Endothelial cell of umbilical vein (primary cell): ENCODE measurements at regions not wholly inside any gene's neighbourhood (a gene's known extent, or its start where the extent isn't known, plus 50 kb on each side); places are given as distances from the start of the nearest gene placed in this dataset.

Experiments
- BruUV-seq: library from RNA; stranded (reverse); fragments of 400-500 nt; replicated peaks from 2 replicates; lab custom pipeline; 2021; lab: Mats Ljungman, UMichigan
- CTCF ChIA-PET: fragments of 300-600, 350-600 bp; sonication (Branson Sonifier 250); formaldehyde crosslinking; loops from one replicate; lab custom pipeline; 2021; ENCODE audit warnings: antibody characterized with exemption, inconsistent platforms; lab: Charles Lee
- POLR2A ChIA-PET: fragments of 300-600, 350-600 bp; sonication (Branson Sonifier 250); formaldehyde crosslinking; loops from one replicate; lab custom pipeline; 2021; ENCODE audit warnings: antibody characterized with exemption, inconsistent platforms; lab: Charles Lee
- DNase-seq: peaks from one replicate; pipeline ENCODE4 v3.0.0-alpha.2; 2011; ENCODE audit warnings: low read depth, low spot score
- FAIRE-seq: peaks from 2 replicates; lab custom pipeline; 2011; peaks lifted over from hg19 to GRCh38; lab: Jason Lieb, UNC
- H2AFZ ChIP-seq: 2 replicates; pipeline ENCODE4 v1.6.0; 2012; ENCODE audit warnings: low read depth, low read length, control low read depth, inconsistent platforms
- H3K27ac ChIP-seq: 2 replicates; pipeline ENCODE4 v1.5.1; 2011; ENCODE audit warnings: low read depth, mild to moderate bottlenecking, control low read depth, low read length, moderate library complexity; ENCODE audit not compliant: insufficient read depth
- H3K27me3 ChIP-seq, 2 experiments: 2 replicates each; pipeline versions ENCODE4 v1.6.0 to v1.6.1; 2011; ENCODE audit warnings: low read length in 2 of 2, mixed read lengths in 1 of 2; ENCODE audit not compliant: control insufficient read depth in 2 of 2, insufficient read depth in 2 of 2
- H3K36me3 ChIP-seq, 2 experiments: 2 replicates in 1 of 2; 3 replicates in 1 of 2; pipeline ENCODE4 v1.5.1; 2011; ENCODE audit warnings: low read length in 2 of 2, mild to moderate bottlenecking in 1 of 2, moderate library complexity in 1 of 2; ENCODE audit not compliant: control insufficient read depth in 2 of 2, insufficient read depth in 2 of 2; ENCODE audit errors: extremely low read depth in 1 of 2
- H3K4me1 ChIP-seq: 3 replicates; pipeline ENCODE4 v1.5.1; 2011; ENCODE audit warnings: mild to moderate bottlenecking, low read length; ENCODE audit not compliant: control insufficient read depth, insufficient read depth; ENCODE audit errors: extremely low read depth
- H3K4me2 ChIP-seq: 2 replicates; pipeline ENCODE4 v1.6.1; 2011; ENCODE audit warnings: low read length, control low read depth, mixed read lengths; ENCODE audit not compliant: insufficient read depth
- H3K4me3 ChIP-seq, 3 experiments: fragments of 200-600 bp in 1 of 3; sonication (generic), shearing (Covaris generic) in 1 of 3; replicated peaks in 1 of 3; 2 replicates each; pipeline ENCODE4 v1.5.1; 2011 to 2016; ENCODE audit warnings: control low read depth in 3 of 3, low read length in 3 of 3, mild to moderate bottlenecking in 2 of 3, inconsistent platforms in 1 of 3, low read depth in 1 of 3, moderate library complexity in 1 of 3; ENCODE audit not compliant: insufficient read depth in 1 of 3
- H3K79me2 ChIP-seq: 2 replicates; pipeline ENCODE4 v1.6.0; 2012; ENCODE audit warnings: low read length, inconsistent platforms; ENCODE audit not compliant: control insufficient read depth, insufficient read depth
- H3K9ac ChIP-seq: replicated peaks from 2 replicates; pipeline ENCODE3; 2011; ENCODE audit warnings: low read length, control low read depth; ENCODE audit not compliant: insufficient read depth; ENCODE audit errors: extremely low read depth
- H3K9me1 ChIP-seq: replicated peaks from 3 replicates; pipeline ENCODE4 v1.6.0; 2011; ENCODE audit warnings: mild to moderate bottlenecking, low read length; ENCODE audit not compliant: control insufficient read depth, insufficient read depth; ENCODE audit errors: extremely low read depth
- H3K9me3 ChIP-seq: replicated peaks from 2 replicates; pipeline ENCODE4 v1.5.1; 2012; ENCODE audit warnings: low read length, inconsistent platforms; ENCODE audit not compliant: control insufficient read depth, insufficient read depth
- H4K20me1 ChIP-seq: replicated peaks from 2 replicates; pipeline ENCODE3; 2011; ENCODE audit warnings: mild to moderate bottlenecking, low read length; ENCODE audit not compliant: control insufficient read depth, insufficient read depth; ENCODE audit errors: extremely low read depth
- EZH2 ChIP-seq: IDR thresholded peaks from 2 replicates; pipeline ENCODE4 v1.6.1; 2012; ENCODE audit warnings: borderline replicate concordance, low read depth, mild to moderate bottlenecking, moderate library complexity, low read length, inconsistent platforms; ENCODE audit not compliant: severe bottlenecking
- FOS ChIP-seq: IDR thresholded peaks from 2 replicates; pipeline ENCODE4 v1.6.1; 2011; ENCODE audit warnings: mild to moderate bottlenecking, low read length, moderate library complexity, borderline replicate concordance; ENCODE audit not compliant: insufficient read depth
- GATA2 ChIP-seq: IDR thresholded peaks from 2 replicates; pipeline ENCODE4 v1.7.0; 2011; ENCODE audit warnings: low read depth, mild to moderate bottlenecking, moderate library complexity, mixed read lengths, low read length; ENCODE audit not compliant: insufficient read length, insufficient read depth
- JUN ChIP-seq: IDR thresholded peaks from 2 replicates; pipeline ENCODE4 v1.6.1; 2011; ENCODE audit warnings: borderline replicate concordance, low read depth; ENCODE audit not compliant: insufficient read length, insufficient read depth
- MAX ChIP-seq: IDR thresholded peaks from 2 replicates; pipeline ENCODE4 v1.6.1; 2011; ENCODE audit not compliant: insufficient read depth, insufficient read length
- MYC ChIP-seq: IDR thresholded peaks from one replicate; pipeline ENCODE4 v1.6.1; 2011; ENCODE audit warnings: mild to moderate bottlenecking, low read depth, low read length
- POLR2A ChIP-seq: IDR thresholded peaks from 2 replicates; pipeline ENCODE4 v1.6.1; 2012; ENCODE audit warnings: low read depth, mild to moderate bottlenecking, control low read depth, low read length
- POLR2AphosphoS5 ChIP-seq: IDR thresholded peaks from 2 replicates; pipeline ENCODE4 v1.6.1; 2012; ENCODE audit warnings: low read depth, mild to moderate bottlenecking, control low read depth, low read length, moderate library complexity; ENCODE audit not compliant: insufficient read depth
- dilution Hi-C: fragments of 300-500 bp; cut with MboI; formaldehyde crosslinking; loops from one replicate; pipeline ENCODE4 v1.15.0; 2019; ENCODE audit warnings: low sequenced_read_pairs; ENCODE audit not compliant: extremely low pct_ligation_motif_present
- intact Hi-C: fragments of 100-400 bp; cut with micrococcal nuclease; formaldehyde crosslinking; loops from one replicate; pipeline ENCODE4 v1.10.0; 2022
- TF ChIP-seq, protein P1 (sequence below), 2 donors: IDR thresholded peaks; 1 replicate in 1 of 2; 2 replicates in 1 of 2; pipeline ENCODE4 v1.5.1; 2011; ENCODE audit warnings: low read length in 2 of 2, mild to moderate bottlenecking in 2 of 2, moderate library complexity in 2 of 2, control low read depth in 1 of 2, inconsistent platforms in 1 of 2, low read depth in 1 of 2; ENCODE audit not compliant: insufficient read depth in 1 of 2; ENCODE audit errors: extremely low read depth in 1 of 2

- no TSS peak for BruUV-seq
- CTCF ChIA-PET: no interaction called here
- H3K4me2 ChIP-seq: no peak overlapping the region
- H3K27ac ChIP-seq: no peak overlapping the region
- no peak for FAIRE-seq
- H3K9ac ChIP-seq: no peak overlapping the region
- no peaks in the 10 kb centered on the region for H3K9me1 ChIP-seq
- no peak for DNase-seq
- intact Hi-C loops (no loop called here), dilution Hi-C loops (no loop called here)
- H3K79me2 ChIP-seq: no peaks in the 10 kb centered on the region
- no peaks in the 10 kb centered on the region for H3K9me3 ChIP-seq
- H3K4me3 ChIP-seq: no peak overlapping the region
- TF ChIP-seq EZH2: no peak
- no peak for TF ChIP-seq MAX
- no peak for TF ChIP-seq JUN
- TF ChIP-seq, protein P1, sequence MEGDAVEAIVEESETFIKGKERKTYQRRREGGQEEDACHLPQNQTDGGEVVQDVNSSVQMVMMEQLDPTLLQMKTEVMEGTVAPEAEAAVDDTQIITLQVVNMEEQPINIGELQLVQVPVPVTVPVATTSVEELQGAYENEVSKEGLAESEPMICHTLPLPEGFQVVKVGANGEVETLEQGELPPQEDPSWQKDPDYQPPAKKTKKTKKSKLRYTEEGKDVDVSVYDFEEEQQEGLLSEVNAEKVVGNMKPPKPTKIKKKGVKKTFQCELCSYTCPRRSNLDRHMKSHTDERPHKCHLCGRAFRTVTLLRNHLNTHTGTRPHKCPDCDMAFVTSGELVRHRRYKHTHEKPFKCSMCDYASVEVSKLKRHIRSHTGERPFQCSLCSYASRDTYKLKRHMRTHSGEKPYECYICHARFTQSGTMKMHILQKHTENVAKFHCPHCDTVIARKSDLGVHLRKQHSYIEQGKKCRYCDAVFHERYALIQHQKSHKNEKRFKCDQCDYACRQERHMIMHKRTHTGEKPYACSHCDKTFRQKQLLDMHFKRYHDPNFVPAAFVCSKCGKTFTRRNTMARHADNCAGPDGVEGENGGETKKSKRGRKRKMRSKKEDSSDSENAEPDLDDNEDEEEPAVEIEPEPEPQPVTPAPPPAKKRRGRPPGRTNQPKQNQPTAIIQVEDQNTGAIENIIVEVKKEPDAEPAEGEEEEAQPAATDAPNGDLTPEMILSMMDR (IDR thresholded peaks at IDR 0.05; ENCODE audit: extremely low read depth in 1 of 2, insufficient read depth in 1 of 2, low read depth in 1 of 2, low read length in 2 of 2): no peak
- H3K27me3 ChIP-seq: peaks cover 0 to 6% of the 10 kb centered on the region in 2 experiments
- H3K36me3 ChIP-seq: no peaks in the 10 kb centered on the region
- POLR2A ChIA-PET: no interaction called here
- no peaks in the 10 kb centered on the region for H4K20me1 ChIP-seq
- H3K4me1 ChIP-seq: peaks cover 9% of the 10 kb centered on the region
- H2AFZ ChIP-seq: no peak overlapping the region
Observed at GRCh38 chr1:117691942-117692341, 86.1 kb downstream of the TENT5C start.

DNA sequence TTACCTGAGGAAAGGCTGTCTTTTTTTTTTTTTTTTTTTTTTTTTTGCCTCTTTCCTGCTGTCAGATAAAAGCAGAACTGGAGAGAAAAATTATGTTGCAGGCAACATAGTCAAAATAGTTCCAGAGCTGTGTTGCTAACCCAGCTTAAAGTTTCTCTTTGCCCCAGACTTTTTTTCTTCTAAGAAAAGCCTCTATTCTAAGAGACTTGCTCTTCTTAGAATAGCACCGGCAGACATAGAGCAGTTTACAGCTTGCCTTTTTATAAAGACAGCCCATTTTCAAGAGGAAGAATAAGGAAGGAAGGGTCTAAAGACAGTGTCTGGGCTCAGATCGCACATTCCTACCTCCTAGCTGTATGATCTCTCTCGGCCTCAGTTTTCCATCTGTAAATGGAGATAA, 88.7 kb downstream of the TENT5C start:
- H3K4me3 ChIP-seq: no peak overlapping the region
- no TSS peak for BruUV-seq
- H3K9ac ChIP-seq: no peak overlapping the region
- H3K9me1 ChIP-seq: no peaks in the 10 kb centered on the region
- H3K4me1 ChIP-seq: no peaks in the 10 kb centered on the region
- H3K27ac ChIP-seq: no peak overlapping the region
- no peak for DNase-seq
- no peaks in the 10 kb centered on the region for H3K9me3 ChIP-seq
- H2AFZ ChIP-seq: no peak overlapping the region
- no peaks in the 10 kb centered on the region for H4K20me1 ChIP-seq
- no peaks in the 10 kb centered on the region for H3K79me2 ChIP-seq
- no peak for TF ChIP-seq FOS
- TF ChIP-seq, protein P1 (IDR thresholded peaks at IDR 0.05; ENCODE audit: extremely low read depth in 1 of 2, insufficient read depth in 1 of 2, low read depth in 1 of 2, low read length in 2 of 2): no peak
- TF ChIP-seq POLR2AphosphoS5: no peak
- TF ChIP-seq POLR2A: no peak
- TF ChIP-seq JUN: no peak
- no peak for TF ChIP-seq GATA2
- TF ChIP-seq EZH2: no peak
- no peak for TF ChIP-seq MAX
- no peak for TF ChIP-seq MYC
- CTCF ChIA-PET: interaction anchor here (0.7 to 1.6 kb wide), 6 partner anchors 16 to 160 kb away, joined by 3 to 7 read pairs (median 3); no protein-coding TSS in a partner anchor
- intact Hi-C loops (no loop called here), dilution Hi-C loops (no loop called here)
- peaks cover 0 to 16% of the 10 kb centered on the region in 2 experiments for H3K27me3 ChIP-seq
- H3K4me2 ChIP-seq: no peak overlapping the region
- POLR2A ChIA-PET: no interaction called here
- peak; percentile 49 for FAIRE-seq
- H3K36me3 ChIP-seq: no peaks in the 10 kb centered on the region
